NCI-H526 (cell line): ENCODE measurements at regions not wholly inside any gene's neighbourhood (a gene's known extent, or its start where the extent isn't known, plus 50 kb on each side); places are given as distances from the start of the nearest gene placed in this dataset.
"Not testable (repeated sequence)": the region's sequence is repeated elsewhere in the genome, so short reads cannot be mapped to it uniquely, and the experiment has no call there.

ENCODE experiments used
- DNase-seq, 2 experiments: peaks; one replicate each; lab custom pipeline; 2025; lab: John Stamatoyannopoulos, UW

DNA sequence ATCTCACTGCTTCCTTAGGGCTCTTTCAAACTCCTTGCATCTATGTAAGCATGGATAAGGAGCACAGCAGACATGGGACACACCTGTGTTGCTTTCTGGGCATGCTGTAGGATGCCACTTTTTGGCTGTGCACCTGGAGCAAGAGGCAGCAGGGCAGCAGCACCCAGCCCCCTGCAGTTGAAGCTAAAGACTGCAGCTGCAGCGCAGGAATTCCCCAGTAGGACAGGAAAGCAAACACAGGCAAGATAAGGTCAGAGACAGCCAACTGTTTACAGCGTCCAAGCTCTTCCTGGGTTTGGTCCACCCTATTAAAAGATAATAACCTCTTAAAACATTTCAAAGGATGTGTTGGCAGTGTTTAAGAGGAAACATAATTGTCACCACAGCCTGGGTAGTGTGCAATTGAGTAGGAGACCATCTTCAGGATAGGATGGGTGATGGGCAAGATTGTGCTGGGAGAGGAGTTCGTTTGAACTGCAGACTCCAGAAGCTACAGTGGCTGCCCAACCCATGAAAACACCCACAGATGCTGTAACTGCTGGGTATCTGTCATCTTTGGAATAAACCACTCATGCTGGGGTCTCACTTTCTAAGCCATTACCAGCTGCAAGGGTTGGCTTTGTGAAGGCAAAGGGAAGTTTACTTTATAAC, 242.3 kb upstream of the PLGLB1 start:
- DNase-seq: not testable (repeated sequence)

GRCh38 chr2:87275192-87275591, 253.5 kb upstream of the PLGLB1 start:
- DNase-seq: not testable (repeated sequence)

GRCh38 chr2:87275974-87276629, 254.5 kb upstream of the PLGLB1 start:
- not testable (repeated sequence) for DNase-seq

GRCh38 chr2:87276673-87277072, 255.0 kb upstream of the PLGLB1 start:
- DNase-seq: not testable (repeated sequence)

DNA sequence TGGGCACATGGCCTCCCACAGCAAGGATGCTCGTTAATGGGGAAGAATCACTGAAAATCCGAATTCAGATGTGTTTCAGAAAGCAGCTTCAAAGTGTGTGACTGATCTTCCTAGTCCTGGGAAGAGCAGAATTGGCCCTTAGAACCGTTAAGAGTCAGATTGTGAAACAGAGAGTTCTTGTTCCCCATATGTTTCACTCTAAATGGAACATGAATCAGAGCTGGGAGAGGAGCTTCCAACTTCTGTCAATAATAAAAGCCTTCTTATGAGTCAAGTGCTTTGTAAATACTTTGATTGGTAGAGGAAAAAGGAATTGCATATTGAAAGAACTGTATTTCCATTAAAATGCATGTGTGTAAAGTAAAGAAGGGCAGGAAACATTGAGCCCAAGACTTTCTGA, 256.1 kb upstream of the PLGLB1 start:
- DNase-seq: not testable (repeated sequence)

- not testable (repeated sequence) for DNase-seq
These were observed 259.1 kb upstream of the PLGLB1 start for GRCh38 chr2:87280596-87281355.

DNA sequence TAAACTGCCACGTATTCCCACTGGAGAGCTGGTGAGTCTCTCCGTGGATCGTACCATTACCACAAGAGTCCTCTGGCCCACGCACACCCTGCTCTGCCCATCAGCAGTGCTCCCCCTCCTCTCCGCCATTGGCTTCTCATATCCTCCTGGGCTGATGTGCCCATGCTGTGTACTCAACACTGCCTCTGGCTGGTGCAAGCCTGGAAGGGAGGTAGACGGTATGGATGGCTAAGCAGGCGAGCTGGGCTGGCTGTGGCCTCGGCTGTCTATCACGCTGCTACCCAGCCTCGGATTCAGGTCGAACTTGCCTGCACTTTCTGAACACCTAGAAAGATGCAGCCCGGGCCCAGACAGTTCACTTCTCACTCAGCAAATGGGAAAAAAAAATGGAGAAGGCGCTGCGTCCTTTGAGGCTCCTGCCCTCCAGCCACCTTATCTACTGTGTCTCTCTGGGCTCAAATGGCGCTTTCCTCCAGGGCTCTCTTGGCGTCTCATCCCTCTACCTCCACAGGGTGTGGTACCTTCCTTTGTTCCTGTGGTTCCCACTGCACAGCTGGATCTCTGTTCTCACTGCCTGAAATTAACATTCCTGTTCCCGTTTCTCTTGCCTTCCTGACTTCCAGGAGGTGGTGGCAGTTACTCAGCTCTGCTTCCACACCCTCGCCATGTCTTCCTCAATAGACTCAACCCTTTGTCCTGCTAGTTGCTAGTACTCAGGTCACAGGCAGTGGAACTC, 262.3 kb upstream of the PLGLB1 start:
- DNase-seq: not testable (repeated sequence)

- not testable (repeated sequence) for DNase-seq
These were observed 262.8 kb upstream of the PLGLB1 start for GRCh38 chr2:87284471-87284772.

GRCh38 chr2:87285139-87285538, 263.5 kb upstream of the PLGLB1 start:
- not testable (repeated sequence) for DNase-seq

DNA sequence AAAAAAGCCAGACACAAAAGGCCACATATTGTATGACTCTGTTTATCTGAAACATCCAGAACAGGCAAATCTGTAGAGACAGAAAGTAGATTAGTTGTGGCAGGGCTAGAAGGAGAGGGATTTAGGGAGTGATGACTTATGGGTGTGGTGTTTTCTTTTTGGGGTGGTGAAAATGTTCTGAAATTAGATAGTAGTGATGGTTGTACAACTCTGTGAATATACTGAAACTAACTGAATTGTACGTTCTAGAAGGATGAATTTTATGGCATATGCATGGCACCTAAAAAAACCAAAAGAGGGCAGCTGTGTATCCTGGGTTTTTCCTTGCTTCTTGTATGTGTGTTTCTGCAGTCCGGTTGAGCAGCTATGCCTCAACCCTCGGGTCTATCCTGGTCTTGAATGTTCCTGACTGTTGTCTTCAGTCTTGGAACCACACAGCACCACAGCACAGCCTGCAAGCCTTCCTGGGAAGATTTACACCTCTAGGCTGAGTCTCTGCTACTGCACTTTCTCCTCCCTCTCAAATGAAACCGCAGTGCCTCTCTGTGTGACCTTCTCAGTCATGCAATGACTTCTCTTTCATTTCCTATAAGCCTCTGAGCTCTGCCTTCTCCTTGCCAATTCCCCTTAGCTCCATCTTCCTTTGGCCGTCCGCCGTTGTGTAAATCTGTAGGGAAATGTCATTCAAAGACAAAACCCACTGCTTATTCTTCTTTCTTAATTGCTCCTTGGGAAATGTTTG, 269.1 kb upstream of the PLGLB1 start:
- DNase-seq: not testable (repeated sequence)

- not testable (repeated sequence) for DNase-seq
These were observed 270.0 kb upstream of the PLGLB1 start for GRCh38 chr2:87291400-87292200.

DNA sequence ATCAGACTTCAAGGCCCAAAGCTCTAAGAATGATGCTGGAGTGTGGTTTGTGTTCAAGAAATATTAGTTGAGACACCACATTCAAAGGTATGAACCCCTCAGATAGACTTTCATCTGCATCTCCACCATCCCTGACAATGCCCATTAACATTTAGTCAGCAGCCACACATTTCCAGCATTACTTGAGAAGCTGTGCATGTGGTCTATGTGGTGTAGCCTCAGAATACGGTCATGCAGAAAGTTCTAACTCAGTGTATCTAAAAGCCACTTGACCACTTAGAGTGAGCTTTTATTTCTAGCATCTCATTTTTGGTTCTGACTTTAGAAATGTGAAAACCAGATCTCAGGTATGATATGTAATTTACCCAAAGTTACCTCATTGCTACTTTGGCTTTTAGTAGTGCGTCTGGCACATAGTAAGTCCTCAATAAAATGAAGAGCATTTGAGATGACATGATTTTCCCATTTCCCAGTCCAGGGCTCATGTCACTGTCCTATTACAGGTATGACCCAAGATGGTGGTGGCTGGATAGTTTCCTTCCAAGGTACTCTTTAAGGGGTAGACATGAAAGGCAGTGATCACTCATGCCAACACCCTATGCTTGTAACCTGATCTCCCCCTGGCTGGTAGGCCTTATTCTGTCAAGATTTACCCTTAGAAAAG, 272.4 kb upstream of the PLGLB1 start:
- not testable (repeated sequence) for DNase-seq

DNA sequence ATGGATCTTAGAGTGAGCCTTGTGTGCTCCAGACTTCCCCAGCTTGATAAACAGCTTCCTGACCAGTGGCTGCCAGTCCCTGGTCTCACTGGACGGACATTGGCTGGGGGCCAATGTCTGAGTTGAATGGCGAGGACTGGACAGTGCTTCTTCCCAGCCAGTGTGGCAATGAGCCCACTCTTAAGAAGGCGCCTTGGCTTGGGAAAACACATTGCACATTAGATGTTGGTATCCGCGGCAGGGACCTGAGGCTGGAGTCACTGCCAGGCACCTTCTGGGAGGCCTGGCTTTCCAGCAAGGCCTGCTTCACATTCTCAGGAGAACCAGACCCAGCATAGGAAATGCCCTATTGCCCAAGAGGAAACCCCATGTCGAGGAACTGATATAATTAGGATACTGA, 273.5 kb upstream of the PLGLB1 start:
- DNase-seq: not testable (repeated sequence)

DNA sequence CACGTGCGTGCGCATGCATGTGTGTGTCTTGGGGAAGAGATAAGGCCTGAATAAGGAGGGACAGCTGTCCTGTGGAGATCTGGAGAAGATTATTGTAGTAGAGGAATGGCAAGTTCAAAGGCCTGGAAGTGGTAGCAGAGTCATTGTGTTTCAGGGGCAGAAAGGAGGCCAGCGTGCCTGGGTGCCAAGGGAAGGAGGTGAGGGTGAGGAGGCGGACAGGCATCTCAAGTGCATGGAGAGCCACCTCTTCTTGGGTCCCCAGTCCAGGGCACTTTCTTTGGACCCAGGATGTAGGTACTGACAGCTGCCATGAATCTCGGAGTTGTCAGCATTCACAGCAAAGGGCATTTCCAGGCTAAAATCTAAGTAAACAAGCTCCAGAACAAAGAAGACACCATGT, 279.7 kb upstream of the PLGLB1 start:
- not testable (repeated sequence) for DNase-seq

GRCh38 chr2:87301871-87302270, 280.2 kb upstream of the PLGLB1 start:
- DNase-seq: not testable (repeated sequence)

- DNase-seq: not testable (repeated sequence)
These were observed 287.0 kb upstream of the PLGLB1 start for GRCh38 chr2:87308621-87309020.

GRCh38 chr2:87309785-87310184, 288.1 kb upstream of the PLGLB1 start:
- DNase-seq: not testable (repeated sequence)

DNA sequence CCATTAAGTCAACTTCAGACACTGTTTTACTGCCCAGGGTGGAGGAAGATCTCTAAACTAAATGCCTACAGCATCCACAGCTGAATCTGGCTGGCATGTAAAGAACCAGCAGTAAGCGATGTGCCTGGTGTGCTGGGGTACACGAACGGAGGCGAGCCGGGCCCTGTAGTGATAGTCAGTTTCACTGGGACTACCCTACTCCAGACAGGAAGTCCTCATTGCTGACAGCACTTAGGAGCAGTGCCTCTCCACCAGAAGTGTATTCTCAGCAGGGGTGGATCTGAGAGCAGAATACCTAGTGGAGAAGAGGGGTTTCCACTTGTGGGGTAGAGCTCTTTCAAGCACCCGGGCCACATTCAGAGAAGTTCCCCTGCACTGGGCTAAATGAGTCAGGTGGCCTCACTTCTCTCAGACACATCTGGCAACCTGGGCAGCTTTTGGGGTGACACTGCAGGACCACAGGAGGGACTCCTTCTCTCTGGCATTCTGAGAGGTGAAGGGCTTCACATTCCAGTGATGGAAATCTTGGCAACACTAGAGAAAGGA, 290.3 kb upstream of the PLGLB1 start:
- not testable (repeated sequence) for DNase-seq

- DNase-seq: not testable (repeated sequence)
These were observed 293.0 kb upstream of the PLGLB1 start for GRCh38 chr2:87314622-87315021.
